Eye (tissue), 1 donor: ENCODE measurements at regions not wholly inside any gene's neighbourhood (a gene's known extent, or its start where the extent isn't known, plus 50 kb on each side); places are given as distances from the start of the nearest gene placed in this dataset.
"Not testable (repeated sequence)": the region's sequence is repeated elsewhere in the genome, so short reads cannot be mapped to it uniquely, and the experiment has no call there.

Experiments
- DNase-seq: peaks from one replicate; pipeline ENCODE4 v3.0.0-alpha.2; 2015

DNA sequence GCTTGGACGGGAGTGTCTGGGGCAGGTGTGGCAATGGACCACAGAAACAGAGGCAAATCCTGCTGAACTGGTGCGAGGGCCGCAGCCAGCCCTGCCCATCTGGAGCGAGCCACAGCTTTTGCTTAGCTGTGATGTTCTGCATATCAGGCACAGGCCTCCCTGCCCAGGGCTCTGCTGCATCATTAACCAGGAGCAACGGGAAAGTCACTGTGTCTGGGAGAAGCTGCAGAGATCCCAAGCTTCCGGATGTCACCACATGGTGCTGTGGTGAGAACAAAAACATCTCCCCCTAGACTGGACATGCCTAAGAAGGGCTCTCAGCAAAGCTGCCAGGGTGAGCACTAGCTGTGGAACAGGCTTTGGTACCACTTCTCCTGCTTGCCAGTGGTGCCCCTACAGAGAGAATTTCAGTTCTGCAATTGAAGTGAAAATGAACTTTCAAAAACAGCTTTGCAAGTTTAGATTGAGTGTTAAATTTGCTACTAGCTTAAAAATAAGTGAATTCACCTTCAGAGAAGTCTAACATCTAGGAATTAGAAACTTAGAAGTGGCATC, 172.9 kb upstream of the MYT1L start:
- no peak for DNase-seq

DNA sequence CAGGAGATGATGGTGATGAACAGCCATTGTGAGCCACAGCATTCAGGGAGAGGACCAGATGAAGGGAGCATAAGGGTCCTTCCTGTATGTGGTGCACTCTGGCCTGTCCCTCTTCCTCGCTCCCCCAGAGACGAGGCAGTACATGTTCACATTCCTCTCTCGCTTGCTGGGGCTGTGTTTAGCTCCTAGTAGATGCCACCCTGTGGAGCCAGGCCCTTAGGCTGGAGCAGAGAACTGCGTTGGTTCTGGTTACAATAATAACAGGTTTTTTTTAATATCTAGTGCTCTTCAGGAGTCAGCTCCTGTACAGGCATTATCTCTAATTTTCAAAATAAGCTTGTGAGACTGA, 171.1 kb upstream of the MYT1L start:
- no peak for DNase-seq

DNA sequence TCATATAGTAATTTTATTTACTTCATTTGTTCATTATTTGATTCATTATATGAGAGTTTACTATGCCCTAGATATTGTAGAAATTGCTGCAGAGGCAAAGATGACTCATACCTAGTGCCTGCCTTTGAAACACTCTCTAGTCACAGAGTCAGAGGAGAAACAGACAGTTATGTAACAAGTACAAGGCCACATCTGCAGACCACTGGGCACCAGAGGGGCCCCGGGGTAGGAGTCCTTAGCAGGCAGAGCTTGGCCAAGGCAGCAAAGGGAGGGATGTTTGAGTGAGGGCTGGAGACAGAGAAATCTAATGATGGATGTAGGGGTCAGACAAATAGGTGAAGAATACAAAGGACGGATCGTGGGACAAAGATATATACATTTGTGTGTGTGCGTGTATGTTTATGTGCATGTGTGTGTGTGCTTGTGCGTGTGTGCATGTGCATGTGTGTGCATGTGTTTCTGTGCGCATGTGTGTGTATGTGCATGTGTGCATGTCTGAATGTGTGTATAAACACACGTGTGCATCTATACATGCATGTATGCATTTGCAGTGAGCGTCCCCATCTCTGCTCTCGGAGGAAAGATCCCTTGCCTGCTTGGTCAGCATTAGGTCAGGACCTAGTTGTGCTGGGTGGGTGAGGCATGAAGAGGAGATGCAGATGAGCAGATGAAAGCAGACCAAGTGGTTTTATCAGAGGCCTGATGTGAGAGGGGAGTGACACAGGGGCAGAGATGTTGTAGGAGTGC, 170.6 kb upstream of the MYT1L start:
- DNase-seq: no peak

DNA sequence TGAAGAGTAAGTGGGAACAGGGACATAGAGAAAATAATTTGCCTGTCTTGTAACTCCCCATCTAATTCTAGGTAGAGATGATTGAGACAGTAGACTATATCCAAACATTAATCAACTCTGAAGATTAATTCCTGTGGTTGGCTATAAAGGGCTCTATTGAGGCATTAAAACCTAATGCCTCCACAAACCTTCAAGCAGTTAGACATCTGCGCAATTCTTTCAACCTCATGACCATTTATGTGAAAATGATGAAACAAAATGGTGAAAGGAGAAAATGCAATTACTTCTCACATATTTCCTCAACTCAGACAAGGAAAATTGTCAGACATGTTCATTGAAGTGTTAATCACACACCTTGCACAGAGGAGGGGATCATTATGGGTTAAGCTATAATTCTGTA, 164.5 kb upstream of the MYT1L start:
- DNase-seq: no peak

DNA sequence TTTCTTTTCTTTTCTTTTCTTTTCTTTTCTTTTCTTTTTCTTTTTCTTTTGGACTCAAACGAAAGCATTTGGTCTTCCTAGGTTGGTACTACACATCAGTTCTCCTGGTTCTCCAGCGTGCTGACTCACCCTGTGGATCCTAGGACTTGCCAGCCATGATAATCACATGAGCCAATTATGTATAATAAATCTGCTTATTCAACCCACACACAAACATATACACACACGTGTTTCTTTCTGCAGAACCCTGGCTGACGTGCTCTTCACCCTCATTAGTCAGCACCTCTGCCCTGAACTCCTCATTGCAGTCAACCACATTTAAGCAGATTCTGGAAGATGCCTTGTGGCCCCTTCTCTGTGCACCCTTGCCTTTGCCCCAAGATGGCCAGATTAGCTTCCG, 162.4 kb upstream of the MYT1L start:
- no peak for DNase-seq

DNA sequence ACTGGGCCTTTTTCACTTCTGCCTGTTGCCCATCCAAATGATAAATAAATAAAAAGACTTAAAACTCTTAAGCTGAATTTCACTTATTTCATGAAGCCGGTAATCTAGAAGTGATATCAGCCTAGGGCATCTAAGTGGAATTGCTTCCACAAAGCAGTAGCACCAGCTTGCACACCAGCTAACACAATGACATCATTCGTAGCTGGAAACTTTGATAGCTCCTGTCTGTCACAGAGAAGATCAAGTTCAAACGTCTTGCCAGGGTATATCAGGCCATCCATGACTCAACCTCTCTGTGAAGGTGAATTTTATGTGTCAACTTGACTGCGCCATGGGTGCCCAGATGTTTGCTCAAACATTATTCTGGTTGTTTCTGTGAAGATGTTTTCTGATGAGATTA, 161.7 kb upstream of the MYT1L start:
- DNase-seq: no peak

DNA sequence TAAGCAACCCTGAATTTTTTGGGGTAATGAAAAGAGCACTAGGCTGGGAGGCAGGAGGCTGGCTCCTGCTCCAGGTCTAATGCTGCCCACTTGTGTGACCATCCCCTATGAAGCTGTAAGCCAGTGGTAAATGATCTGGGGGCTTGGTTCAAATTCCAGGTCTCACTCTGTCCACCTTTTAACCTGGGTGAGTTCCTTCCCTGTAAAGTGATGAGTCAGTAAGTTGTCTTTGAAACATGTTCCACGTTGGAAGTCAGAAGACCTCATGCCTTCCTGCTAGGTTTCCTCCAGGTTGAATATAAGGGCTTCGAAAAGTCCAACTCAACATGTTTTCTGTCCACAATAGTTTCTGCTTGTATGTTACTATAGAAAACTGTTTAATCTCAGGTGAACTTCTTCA, 160.9 kb upstream of the MYT1L start:
- no peak for DNase-seq

DNA sequence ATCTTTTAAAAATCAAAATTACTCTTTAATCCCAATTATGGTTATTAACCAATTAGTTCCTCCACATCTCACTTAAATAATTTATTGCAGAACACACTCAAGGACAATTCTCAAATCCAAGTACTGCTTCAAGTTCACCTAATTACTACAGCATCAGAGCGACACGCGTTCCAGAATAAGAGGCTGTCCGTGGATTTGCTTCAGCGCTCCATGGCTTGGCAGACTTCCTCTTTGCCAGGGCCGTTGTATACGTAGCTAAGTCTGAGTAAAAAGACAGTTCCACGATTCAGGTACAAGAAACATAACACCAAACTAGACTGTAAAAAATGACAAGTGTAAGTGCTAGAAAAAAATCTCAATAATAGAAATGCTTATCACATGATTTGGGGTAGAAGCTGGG, 153.2 kb upstream of the MYT1L start:
- no peak for DNase-seq

DNA sequence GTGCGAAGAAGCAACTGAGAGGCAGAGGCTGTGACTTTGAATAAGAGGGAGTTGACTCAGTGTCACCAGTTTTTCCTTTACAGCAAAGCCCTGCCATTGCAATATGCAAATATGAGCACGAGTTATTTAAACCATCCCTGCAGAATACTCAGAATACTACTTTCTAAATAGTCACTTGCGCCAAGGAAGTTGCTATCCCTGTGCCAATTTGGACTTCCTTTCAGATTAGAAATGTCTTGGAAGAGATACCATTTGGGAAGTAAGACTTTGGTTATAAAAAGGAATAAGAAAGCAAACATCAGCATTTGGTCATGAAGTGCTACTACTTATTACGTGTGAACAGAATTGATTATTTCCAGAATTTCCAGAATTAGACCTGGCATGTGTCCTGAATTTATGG, 151.8 kb upstream of the MYT1L start:
- no peak for DNase-seq

DNA sequence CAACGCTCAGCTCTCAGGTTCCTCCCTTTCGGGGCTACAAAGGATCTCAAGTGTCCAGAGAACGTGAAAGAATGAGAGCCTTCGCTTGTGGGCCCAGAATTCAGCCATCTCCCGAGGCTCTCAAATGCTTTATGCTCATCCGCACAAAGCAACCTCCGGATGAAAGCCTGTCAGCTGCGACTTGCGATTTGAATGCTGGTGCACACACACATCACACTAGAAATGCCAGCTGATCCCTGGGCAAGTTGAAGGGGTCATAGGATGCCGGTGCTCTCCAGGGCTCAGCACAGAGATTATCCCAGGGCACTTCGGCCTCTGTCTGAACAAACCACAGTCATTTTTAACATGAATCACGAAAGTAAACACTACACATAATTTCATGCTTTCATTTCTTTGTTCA, 141.8 kb upstream of the MYT1L start:
- DNase-seq: peak; percentile 65

DNA sequence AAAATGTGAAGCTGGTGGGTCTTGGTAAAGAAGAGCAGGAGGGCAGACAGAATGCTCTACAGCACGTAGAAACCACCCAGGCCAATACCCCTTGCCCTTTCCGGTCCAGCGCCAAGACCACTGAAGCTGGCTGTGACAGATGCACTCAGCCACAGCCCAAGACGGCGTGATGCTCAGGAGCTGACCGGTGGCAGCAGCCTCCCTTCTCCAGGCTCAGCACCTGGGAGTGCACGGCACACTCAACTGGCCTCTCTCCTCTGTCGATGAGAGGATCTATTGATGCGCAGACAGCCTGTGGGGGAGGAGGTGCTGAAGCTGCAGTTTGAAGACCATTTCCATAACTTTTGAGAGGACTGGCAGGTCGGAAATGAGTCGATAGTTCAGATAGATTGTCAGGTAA, 141.0 kb upstream of the MYT1L start:
- DNase-seq: peak; percentile 48

DNA sequence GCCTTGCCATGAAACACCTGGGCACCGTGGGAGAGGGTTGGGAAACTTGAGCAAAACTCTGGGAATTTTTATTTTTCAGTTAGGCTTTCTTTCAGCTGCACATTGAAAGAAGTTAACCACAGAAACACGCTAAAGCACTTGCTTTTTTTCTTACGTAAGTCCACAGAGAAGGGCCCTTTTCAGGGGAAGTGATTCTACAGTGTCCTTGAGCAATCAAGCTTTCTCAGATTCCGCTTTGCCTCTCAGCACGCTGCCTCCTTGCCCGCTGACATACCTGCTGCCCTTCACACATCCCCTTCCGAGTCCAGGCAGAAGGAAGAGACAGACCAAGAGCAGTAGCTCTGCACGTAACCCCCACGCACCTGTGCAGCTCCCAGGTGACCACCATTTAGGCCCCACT, 135.5 kb upstream of the MYT1L start:
- no peak for DNase-seq

DNA sequence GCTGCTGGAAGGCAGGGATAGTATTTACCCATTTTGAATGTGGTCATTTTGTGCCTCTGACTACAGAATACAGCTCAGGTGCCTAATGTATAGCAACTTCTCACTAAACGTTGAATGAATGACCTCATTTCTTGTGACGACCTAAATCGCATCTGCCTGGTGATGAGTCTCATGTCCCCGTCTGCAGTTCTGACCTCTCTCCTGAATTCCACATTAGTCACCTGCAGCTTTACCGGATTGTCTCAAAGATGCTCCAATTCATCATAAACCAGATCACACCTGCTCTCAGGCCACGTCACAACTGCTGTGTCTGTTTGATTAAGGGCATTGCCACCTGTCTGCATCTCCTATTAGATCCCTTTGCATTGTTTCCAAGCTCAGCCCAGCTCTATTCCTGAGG, 133.6 kb upstream of the MYT1L start:
- DNase-seq: no peak

DNA sequence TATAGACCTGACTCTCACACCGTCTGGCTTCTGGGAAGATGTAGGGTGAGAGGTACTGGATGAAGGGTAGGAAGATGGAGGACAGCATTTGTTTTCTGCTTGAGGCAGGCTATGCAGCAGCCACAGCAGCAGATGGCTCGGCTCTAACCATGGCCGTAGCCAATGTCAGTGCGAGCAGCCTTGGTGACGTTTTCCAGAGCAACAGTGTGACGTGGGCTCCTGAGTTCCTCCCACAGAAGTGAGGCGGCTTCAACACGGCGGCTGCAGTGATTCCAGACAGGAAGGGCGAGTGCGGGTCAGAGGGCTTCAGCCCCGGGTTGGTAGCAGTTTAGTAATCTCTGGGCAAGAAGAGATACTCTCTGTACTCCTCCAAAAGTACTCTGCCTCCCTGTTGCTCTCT, 133.0 kb upstream of the MYT1L start:
- no peak for DNase-seq

DNA sequence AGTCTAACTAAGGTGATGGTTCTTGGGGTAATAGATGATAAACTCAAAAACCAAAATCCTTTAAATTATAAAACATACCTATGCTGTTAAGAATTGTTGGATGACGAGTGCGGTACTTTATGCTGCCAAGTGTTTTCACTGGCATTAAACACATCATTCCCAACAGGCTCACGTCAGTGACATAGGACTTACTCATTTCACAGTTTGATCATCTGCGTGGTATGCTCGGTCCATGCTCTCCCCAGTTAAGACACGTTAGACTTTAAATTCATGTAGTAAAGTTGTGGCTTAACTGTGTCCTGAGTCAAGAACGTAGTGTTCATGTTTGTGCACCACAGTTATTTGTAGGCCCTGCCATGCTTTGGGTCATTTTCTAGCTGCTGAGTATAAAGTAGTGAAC, 125.6 kb upstream of the MYT1L start:
- DNase-seq: no peak

DNA sequence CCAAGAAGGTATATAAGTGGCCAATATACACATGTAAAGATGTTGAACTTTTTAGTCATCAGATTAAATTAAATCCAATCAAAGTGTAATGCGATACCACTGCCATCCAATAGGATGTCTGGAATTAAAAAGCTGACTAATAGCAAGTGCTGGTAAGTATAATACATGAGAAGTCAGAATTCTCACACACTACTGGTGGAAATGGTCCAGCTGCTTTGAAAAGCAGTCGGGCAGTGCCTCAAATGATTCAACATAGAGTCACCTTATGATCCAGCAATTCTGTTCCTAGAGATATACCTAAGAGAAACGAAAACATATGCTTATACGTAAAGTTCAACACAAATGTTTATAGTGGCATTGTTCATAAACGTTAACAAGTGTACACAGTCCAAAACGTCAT, 124.1 kb upstream of the MYT1L start:
- no peak for DNase-seq

DNA sequence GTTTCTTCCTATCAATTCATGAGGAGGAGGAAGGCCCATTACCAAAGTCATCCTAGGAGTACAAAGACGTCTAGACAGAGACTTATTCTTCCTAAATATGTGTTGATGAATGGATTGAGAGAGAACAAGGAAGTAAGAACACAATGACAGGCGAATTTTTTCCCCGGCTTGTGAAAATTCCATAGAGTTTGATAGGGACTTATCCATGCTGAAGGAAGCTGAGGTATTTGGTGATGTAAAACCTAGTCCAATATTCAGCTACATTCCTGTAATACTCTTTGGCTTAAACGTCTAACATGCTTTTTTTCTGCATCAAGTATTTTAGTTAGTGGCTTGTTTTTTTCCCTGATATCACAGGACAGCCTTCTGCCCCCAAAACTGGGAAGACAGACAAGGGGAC, 121.9 kb upstream of the MYT1L start:
- peak; percentile 24 for DNase-seq

DNA sequence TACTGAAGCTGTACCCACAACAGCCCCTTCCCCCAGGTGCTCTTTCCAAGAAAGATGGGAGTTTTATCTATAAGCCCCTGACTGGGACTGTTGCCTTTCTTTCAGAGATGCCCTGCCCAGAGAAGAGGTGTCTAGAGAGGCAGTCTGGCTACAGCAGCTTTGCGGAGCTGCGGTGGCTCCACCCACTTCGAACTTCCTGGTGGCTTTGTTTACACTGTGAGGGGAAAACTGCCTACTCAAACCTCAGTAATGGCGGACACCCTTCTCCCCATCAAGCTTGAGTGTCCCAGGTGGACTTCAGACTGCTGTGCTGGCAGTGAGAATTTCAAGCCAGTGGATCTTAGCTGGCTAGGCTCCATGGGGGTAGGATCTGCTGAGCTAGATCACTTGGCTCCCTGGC, 120.2 kb upstream of the MYT1L start:
- DNase-seq: not testable (repeated sequence)

DNA sequence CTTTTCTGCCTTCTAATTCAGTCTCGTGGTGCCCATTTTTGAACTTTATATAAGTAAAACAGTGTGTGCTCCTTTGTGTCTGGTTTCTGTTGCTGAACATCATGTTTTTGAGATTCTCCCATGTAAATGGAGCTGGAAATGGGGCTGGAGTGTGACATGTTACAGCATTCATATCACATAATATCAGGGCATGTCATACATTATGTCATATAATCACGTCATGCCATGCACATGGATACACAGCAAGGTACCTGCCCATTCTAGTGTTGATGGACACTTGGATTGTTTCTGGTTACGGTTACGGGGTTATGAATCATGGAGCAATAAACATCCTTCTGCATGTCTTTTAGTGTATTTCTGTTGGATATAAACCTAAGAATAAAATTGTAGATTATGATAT, 117.1 kb upstream of the MYT1L start:
- DNase-seq: no peak

DNA sequence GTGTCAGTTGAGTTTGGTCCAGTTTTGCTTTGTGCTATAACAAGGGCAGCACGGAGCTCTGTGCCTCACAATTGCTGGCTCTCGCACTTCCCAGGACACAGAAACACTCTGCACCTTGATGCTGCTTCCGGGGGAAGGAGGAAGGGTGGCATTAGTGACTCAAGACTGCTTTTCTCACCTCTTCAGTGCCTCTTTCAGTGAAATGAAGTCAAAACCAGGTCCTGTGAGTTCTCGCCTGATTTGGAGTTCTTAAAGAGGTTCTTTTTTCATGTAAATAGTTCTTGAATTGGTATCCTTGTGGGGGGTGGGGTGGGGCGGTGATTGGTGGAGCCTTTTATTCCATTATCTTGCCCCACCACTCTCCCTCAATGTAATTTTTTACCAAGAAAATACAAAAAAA, 91.5 kb upstream of the MYT1L start:
- no peak for DNase-seq

DNA sequence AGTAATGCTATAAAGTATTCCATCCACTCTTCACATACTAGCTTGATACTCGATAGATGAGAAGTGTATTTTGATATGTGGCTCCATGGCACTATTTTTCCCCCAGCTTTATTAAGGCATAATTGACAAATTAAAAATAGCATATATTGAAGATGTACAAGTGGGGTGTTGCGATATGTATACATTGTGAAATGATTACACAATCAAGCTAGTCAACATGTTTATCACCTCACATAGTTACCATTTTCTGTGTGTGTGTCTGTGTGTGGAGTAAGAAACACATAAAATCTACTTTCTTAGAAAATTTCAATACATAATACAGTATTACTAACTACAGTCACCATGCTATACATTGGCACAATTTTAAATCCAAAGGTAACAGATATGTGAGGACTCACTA, 82.5 kb upstream of the MYT1L start:
- DNase-seq: no peak

DNA sequence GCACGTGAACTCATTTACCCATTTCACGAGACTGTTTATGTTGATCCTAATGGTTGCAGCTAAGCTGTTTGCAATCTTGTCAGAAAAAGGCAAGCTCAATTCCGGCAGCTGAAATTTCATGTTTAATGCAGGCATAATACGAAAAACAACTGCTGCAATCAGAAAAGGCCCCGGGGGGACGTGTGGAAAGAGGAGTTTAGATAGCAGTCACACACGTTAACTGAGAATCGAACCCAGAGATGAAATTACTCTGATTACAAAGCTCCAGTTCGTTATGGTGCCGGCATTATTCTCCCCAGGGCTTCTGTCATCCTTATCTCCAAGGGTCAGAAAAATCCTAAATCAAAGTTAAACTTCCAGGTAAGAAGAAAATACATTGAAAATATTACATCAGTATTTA, 79.9 kb upstream of the MYT1L start:
- DNase-seq: no peak

DNA sequence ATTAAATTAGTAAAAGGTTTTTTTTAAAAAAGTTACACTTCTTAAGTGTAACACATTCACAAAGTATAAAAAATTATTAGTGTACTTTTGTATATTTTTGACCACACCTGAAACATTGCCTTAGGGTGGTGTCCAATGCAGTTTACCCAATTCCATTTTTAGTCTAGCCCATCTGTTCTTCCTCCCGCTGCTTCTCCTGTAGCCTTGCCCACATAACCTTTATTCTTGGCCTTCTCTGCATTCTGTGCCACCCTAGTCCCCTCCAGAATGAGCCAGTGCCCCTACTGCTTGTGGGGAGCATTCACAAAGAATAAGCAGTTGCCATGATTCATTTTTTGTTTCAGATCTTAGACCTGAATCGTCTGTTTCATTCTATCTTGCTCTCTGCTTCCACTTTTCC, 78.4 kb upstream of the MYT1L start:
- no peak for DNase-seq

DNA sequence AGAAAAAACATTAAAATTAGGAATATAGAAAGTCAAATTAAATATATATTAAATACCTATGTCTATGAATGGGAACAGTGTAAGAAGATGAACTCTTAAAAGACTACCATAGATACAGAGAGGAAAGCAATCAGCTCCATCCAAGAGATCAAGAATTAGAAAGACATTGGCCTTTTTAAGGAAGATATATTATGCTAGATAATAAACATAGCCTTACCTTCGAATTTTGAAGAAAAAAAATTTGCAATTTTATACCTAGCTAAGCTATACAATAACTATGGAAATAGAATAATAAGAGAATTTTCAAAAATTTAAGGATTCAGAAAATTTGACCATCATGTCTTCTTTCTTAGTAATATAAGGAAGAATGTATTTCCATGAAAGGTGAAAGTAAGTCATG, 74.7 kb upstream of the MYT1L start:
- DNase-seq: no peak

DNA sequence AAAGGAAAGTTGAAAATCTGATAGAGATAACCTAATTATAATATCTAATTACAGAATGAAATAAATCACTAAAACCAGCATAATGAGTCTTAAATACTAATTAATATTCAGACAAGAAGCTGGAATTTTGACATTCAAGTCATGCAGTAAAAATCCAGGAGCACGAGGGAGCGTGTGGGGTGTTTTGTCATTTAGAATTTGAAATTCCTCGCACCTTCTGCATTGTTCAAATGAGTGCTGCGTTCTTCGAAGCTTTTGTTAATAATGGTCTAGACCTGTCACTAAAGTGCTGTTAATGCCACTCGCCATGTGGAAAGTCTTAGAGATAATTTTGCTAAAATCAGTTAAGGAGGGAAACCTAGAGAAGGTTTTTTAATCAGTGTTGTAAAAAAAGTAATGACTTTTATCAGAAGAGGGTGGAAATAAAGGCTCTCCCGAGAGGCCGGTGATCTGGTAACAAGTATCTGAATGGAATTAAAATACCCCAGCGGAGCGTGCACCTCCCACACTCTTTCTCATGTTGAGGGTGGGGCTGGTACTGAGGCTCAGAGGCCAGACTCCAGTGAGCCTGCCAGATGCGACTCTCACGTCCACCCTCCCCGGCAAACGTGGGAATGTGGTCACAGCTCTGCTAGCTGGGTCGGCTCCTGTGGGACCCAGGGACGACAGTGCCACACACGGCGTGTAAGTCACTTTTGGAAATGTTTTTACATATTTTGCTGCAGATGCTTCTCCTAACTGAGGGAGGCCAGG, 69.4 kb upstream of the MYT1L start:
- DNase-seq: peak; percentile 21
